UCSD-AML1 (cell line): ENCODE measurements at regions not wholly inside any gene's neighbourhood (a gene's known extent, or its start where the extent isn't known, plus 50 kb on each side); places are given as distances from the start of the nearest gene placed in this dataset.
A peak's percentile ranks its signal among the peaks of the same experiment; 100 is the strongest.

Experiments
- DNase-seq: peaks from one replicate; lab custom pipeline; 2025; ENCODE audit not compliant: unreplicated experiment; lab: John Stamatoyannopoulos, UW

- no peak for DNase-seq
These were observed 156.9 kb downstream of the USP12 start for GRCh38 chr13:27014406-27015359.

GRCh38 chr13:27012482-27013197, 159.0 kb downstream of the USP12 start:
- no peak for DNase-seq

- no peak for DNase-seq
These were observed 159.9 kb downstream of the USP12 start for GRCh38 chr13:27011661-27012060.

GRCh38 chr13:27008733-27009132, 162.9 kb downstream of the USP12 start:
- DNase-seq, result no peak

GRCh38 chr13:27007166-27007565, 164.4 kb downstream of the USP12 start:
- no peak for DNase-seq

- no peak for DNase-seq
These were observed 165.0 kb downstream of the USP12 start for GRCh38 chr13:27006519-27007161.

- DNase-seq, result no peak
These were observed 165.6 kb downstream of the USP12 start for GRCh38 chr13:27005976-27006518.

- peak; percentile 78 for DNase-seq
These were observed 166.1 kb downstream of the USP12 start for GRCh38 chr13:27005556-27005955.

GRCh38 chr13:27004866-27005265, 166.7 kb downstream of the USP12 start:
- DNase-seq, result no peak

GRCh38 chr13:27004326-27004725, 167.3 kb downstream of the USP12 start:
- no peak for DNase-seq

- DNase-seq, result no peak
These were observed 169.9 kb downstream of the USP12 start for GRCh38 chr13:27001705-27002104.

GRCh38 chr13:27000686-27001085, 170.9 kb downstream of the USP12 start:
- DNase-seq, result no peak

- DNase-seq, result no peak
These were observed 172.1 kb downstream of the USP12 start for GRCh38 chr13:26999499-26999898.

- DNase-seq, result no peak
These were observed 173.3 kb downstream of the USP12 start for GRCh38 chr13:26998292-26998691.

GRCh38 chr13:26996965-26997752, 174.5 kb downstream of the USP12 start:
- DNase-seq, result peak; percentile 66

GRCh38 chr13:26995159-26995558, 176.5 kb downstream of the USP12 start:
- no peak for DNase-seq

GRCh38 chr13:26993780-26994179, 177.8 kb downstream of the USP12 start:
- no peak for DNase-seq

GRCh38 chr13:26992951-26993719, 178.5 kb downstream of the USP12 start:
- DNase-seq, result no peak

GRCh38 chr13:26991508-26992181, 180.0 kb downstream of the USP12 start:
- DNase-seq, result no peak
